ENCODE measurements at regions not wholly inside any gene's neighbourhood (a gene's known extent, or its start where the extent isn't known, plus 50 kb on each side); places are given as distances from the start of the nearest gene placed in this dataset.
"Not testable (repeated sequence)": the region's sequence is repeated elsewhere in the genome, so short reads cannot be mapped to it uniquely, and the experiment has no call there.

- TF ChIP-seq POLR2A (IDR thresholded peaks at IDR 0.05; ENCODE audit: low read depth, low read length); TAF1 (IDR thresholded peaks at IDR 0.05; ENCODE audit: borderline replicate concordance, low read depth, low read length); POLR2AphosphoS5 (IDR thresholded peaks at IDR 0.05; ENCODE audit: low read depth, low read length): not testable (repeated sequence)
Observed at GRCh38 chr1:121494796-121495195, 310.0 kb downstream of the SRGAP2C start.

All from GM12892 (cell line).